IPS DF 4.7 (cell line): ENCODE measurements at regions not wholly inside any gene's neighbourhood (a gene's known extent, or its start where the extent isn't known, plus 50 kb on each side); places are given as distances from the start of the nearest gene placed in this dataset.
"Not testable (repeated sequence)": the region's sequence is repeated elsewhere in the genome, so short reads cannot be mapped to it uniquely, and the experiment has no call there.

Source experiments
- DNase-seq: peaks from one replicate; pipeline ENCODE4 v3.0.0-alpha.2; 2013; ENCODE audit warnings: low spot score; ENCODE audit errors: extremely low read depth

DNA sequence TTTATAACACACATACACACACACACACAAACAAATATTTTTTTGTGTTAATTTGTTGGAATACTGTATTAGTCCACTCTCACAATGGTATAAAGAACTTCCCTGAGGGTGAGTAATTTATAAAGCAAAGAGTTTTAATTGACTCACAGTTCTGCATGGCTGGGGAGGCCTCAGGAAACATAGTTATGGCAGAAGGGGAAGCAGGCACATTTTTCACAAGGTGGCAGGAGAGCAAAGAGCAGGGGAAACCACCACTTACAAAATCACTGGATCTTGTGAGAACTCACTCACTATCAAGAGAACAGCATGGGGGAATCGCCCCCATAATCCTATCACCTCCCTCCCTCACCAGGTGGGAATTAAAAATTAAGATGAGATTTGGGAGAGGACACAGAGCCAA, 205.4 kb upstream of the PTPRD start:
- DNase-seq, result no peak

DNA sequence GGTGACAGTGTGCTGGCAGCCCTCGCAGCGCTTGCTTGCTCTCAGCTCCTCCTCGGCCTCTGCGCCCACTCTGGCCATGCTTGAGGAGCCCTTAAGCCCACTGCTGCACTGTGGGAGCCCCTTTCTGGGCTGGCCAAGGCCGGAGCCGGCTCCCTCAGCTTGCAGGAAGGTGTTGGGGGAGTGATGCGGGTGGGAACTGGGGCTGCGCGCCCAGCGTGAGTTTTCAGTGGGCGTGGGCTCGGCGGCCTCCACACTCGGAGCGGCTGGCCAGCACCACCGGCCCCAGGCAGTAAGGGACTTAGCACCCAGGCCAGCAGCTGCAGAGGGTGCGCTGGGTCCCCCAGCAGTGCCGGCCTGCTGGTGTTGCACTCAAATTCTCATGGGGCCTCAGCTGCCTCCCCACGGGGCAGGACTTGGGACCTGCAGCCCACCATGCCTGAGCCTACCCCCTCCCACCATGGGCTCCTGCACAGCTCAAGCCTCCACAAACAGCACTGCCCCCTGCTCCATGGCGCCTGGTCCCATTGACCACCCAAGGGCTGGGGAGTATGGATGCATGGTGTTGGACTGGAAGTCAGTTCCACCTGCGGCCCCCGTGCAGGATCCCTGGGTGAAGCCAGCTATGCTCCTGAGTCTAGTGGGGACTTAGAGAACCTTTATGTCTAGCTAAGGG, 223.1 kb upstream of the PTPRD start:
- no peak for DNase-seq

DNA sequence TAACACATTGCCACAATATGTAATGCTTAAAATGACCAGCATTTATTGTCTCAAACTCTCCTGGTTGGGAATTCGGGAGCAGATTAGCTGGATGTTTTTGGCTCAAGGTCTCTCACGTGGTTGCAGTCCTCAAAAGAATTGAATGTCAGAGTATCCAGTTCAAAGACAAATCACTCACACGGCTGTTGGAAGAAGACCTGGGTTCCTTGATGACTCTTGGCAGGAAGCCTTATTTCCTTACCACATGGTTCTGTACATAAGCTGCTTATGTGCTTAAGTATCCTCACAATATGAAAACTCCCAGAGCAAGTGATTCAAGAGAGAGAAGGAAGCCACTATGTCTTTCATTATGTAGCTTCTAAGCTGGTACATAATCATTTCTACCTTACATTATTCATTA, 230.3 kb upstream of the PTPRD start:
- no peak for DNase-seq

DNA sequence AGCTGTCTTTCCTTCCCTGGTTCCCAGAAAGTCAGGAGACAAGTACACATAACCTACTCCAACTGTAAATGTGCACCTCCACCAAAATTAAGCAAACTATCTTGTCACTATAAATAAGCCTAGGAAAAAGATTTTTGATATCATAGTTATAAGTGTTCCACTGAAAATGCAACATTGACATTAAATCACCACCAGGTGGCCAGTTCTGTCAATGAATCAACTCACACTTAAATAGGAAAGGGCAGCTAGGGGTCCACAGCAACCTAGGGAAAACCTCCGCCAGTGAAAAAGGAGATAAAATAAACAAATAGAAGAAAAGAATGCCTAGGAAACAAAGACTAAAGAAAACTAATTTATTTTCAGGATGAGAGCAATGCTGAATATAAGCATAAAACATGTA, 243.0 kb upstream of the PTPRD start:
- DNase-seq, result peak; percentile 2

DNA sequence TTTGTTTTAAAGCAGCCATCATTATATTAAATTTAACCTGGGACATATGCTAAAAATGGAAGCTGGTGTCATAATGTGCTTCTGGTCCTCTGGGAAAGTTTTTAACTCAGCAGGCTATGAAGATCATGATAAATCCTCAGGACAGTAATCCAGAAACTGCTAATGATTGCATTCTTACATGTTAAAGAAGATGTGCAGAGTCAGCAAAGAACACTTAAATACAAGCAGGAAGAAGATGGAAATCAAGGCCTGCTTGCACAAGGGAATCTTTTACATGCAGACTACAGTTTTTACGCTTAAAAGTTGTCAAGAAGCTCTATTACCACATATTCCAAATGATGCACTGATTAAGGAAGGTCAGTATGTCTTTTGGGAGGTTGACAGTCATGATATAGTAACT, 246.0 kb upstream of the PTPRD start:
- no peak for DNase-seq

DNA sequence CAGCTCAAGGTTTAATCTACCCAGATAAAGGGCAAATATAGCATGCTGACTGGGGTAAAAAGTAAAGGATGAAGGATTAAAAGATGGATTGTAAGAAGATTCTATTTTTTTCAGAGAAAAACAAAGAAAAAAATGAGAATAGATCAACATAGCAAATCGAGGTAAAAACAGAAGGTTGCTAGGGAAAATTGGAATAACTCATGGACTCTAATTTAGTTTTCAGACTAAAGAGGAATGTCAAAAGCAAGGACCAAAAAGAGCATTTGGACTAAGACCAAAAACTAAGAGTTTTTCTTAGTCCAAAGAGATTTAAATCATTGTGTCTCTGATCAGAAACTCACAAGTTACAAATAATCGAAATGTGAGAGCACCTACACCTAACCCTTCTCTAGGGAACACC, 250.7 kb upstream of the PTPRD start:
- DNase-seq, result no peak

DNA sequence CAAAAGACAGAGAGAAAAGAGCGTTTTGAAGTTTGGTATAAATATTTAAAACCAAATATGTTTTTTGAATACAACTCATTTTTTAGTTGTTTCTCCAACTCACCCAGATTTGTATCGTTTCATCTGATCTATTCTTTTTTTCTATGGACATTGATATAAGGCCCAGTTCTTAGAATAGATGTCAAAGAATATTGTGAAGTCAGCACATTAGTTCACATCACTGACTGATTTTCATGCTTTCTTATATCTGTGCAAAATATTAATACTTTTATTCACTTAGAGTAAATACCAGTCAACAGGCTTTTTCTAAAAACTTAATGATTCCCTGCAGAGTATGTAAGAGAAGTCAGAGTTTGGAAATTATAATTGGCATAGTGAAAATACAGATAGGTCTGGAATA, 254.4 kb upstream of the PTPRD start:
- DNase-seq, result no peak

DNA sequence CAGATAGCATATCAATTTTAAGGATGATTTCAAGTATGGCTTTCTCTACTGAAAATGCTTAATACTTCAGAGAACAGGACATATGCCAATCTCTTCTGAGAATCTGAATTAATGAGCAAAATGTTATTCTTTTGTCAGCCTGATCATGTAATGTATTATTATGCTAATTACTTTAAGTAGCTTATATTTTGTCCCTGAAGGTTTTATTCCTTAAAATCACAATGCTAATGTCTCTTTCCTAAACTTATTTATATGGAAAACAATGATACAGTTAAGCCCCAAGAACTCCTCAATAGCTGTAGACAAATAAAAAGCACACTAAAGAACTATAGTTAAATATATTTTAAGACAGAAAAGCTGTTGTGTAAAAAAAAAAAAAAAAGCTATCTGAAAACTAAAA, 256.9 kb upstream of the PTPRD start:
- DNase-seq, result no peak

DNA sequence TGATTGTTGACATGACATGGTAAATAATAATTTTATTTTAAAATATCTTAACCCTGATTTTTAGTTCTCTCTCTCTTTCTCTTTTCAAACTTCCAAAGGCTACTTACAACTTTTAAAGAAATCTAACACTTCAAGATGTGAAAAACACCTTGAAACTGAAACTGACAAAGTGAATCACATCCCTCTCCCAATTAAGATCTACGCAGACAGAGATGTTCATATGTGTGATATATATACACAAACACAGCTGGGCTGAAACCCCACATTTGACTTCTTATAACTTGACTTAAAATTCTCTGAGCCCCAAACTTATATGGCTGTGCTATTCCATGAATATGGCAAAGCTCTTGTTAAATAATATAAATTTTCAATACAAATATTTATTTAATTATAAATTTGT, 261.2 kb upstream of the PTPRD start:
- DNase-seq, result no peak

DNA sequence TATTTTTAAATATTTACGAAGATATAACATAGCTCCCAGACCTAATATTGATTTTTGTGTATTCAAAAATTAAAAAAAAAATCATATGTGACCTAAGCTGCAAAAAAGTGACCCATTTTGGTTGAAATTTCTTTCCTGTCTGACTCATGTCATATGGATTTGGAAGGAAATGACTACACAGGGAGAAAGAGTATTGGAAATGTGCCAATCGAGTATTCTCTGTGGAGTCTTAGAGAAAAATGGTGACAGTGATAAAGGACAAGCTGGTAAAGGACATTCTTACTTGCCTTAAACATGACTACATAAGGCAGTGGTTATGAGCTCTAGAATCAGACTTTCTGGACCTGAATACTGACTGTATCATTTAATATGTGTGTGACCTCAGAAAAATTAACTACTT, 262.9 kb upstream of the PTPRD start:
- no peak for DNase-seq

DNA sequence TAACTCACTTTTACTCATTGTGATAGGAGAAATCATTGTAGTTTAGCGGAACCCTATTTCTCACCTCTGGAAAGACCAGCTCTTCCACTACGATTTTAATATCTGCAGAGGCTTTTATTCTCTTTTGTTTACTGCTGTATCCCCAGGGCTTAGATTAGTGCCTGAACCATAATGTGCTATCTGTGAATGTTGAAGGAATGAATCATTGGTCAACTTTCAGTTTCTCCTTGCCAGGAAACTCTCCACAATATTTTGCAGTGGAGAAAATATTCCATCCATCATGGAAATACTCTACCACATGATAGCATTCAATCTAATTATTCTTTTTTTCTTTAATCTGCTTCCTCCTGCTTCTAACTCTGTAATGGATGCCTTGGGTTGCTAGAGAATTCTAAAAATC, 263.5 kb upstream of the PTPRD start:
- DNase-seq, result no peak

DNA sequence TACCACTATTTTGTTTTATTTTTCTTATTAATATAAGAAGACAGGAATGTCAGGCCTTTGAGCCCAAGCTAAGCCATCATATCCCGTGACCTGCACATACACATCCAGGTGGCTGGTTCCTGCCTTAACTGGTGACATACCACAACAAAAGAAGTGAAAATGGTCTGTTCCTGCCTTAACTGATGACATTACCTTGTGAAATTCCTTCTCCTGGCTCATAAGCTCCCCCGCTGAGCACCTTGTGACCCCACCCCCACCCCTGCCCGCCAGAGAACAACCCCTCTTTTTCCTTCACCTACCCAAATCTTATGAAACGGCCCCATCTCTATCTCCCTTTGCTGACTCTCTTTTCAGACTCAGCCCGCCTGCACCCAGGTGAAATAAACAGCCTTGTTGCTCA, 277.5 kb upstream of the PTPRD start:
- not testable (repeated sequence) for DNase-seq

DNA sequence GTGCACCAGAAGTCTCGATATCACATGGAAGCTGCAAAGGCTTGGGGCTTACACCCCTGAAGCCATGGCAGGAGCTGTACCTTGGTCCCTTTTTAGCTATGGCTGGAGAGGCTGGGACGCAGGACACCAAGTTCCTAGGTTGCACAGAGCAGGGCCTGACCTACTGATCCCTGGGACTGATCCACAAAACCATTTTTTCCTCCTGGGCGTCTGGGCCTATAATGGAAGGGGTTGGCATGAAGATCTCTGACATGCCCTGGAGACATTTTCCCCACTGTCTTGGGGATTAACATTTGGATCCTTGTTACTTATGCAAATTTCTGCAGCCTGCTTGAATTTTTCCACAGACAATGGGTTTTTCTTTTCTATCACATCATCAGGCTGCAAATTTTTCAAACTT, 286.7 kb upstream of the PTPRD start:
- DNase-seq, result no peak

DNA sequence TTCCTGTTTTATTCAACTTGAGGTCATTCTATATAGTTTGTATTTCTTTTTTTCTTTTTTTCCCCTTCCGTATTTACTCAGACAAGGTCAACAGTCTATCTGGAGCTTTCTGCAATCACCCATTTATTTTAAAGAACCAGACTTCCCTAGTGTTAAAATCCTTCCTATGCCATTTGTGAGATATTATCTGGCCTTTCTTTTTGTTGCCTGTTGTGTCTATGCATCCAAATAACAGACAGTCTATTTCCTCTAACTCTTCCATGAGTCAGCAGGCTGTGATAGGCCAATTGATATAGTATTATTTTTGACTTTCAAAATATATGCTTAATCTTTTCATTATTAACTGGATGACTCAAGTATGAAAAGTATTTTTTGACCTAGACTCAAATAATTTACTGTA, 291.2 kb upstream of the PTPRD start:
- DNase-seq, result no peak

DNA sequence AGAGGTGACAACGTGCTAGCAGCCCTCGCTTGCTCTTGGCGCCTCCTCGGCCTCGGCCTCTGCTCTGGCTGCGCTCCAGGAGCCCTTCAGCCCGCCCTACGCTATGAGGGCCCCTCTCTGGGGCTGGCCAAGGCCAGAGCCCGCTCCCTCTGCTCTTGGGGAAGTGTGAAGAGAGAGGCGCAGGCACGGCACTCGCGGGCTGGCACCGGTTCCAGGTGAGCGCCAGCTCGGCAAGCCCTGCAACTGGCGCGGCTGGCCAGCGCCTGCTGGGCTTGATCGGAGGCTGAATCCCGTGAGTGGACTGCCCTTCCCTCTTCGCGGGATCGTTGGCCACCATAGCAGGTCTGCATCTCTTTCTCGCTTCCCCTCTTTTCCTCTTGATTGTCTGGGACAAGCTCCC, 298.0 kb upstream of the PTPRD start:
- DNase-seq, result no peak

DNA sequence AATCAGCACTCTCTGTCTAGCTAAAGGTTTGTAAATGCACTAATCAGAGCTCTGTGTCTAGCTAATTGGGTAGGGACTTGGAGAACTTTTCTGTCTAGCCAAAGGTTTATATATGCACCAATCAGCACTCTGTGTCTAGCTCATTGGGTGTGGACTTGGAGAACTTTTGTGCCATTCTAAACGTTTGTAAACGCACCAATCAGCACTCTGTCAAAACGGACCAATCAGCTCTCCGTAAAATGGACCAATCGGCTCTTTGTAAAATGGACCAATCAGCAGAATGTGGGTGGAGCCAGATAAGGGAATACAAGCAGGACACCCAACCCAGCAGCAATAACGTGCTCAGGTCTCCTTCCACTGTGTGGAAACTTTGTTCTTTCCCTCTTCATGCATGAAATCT, 298.6 kb upstream of the PTPRD start:
- no peak for DNase-seq

DNA sequence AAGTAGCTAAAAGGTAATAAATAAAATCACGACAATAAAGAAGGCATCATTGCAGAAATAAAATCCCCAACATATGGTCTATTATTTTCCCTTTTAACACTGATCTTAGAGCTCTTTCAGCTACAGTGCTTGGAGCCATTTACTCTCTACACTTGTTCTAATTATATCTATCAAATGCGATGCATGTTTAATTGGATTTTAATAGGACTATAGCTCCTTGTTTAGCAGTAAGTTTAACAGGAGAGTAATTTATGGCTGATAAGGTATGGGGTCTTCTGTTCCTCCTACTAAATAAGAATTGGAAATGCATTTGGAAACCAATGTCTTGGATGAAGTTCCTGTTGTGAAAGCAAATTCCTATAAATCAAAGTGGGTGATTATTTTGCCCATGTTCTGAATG, 304.2 kb upstream of the PTPRD start:
- no peak for DNase-seq

DNA sequence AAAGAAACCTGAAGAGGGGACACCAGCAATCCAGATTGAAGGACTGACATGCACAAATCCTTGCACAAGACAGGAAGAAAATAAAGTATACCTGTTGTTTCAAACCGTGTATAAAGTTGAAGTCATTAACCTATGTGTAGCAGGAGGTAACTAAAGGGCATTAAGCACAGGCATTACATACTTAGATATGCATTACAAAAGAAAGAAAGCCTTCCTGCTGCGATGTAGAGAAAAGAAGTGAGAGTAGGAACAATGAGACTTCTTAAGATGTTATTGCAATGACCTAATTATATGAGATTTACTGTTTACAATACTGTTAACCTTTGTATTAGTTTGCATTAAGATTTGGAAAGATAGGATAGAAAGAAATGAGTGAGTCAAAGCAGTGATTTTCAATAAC, 308.9 kb upstream of the PTPRD start:
- peak; percentile 56 for DNase-seq

DNA sequence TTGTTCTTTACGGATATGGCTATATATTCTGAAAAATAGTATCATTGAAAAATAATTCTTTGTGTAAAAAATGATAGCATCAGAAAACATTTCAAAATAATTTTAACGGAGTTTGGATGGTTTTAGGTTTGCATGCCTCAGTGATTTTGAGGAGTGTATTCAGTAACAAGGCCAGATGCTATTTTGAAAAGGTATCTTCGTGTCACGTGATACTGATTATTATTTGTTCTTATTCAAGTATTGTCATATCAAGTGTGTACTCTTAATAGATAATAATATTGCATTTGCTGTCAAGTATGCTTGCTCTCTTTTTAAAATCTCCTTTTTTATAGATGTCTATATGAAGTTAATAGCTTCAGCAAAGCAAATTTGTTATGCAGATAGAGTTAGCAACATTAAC, 313.1 kb upstream of the PTPRD start:
- DNase-seq, result no peak

DNA sequence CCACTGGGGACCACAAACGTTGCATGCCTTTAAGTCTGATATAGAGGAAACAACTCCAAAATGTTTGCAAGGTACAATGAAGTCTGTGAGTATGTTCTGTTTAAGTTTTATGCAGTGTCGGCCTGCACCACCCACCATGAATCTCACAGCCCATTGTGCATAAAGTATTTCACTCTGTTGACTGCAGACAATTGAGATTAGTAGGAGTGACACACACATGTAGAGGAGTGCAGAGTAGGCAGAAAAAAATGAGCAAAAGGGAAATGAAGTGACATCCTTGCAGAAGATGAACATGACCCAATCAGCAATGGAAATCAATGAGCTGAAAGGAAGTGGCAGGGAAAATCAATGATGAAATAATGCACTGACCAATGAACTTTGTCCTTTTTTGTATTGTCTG, 315.6 kb upstream of the PTPRD start:
- no peak for DNase-seq

DNA sequence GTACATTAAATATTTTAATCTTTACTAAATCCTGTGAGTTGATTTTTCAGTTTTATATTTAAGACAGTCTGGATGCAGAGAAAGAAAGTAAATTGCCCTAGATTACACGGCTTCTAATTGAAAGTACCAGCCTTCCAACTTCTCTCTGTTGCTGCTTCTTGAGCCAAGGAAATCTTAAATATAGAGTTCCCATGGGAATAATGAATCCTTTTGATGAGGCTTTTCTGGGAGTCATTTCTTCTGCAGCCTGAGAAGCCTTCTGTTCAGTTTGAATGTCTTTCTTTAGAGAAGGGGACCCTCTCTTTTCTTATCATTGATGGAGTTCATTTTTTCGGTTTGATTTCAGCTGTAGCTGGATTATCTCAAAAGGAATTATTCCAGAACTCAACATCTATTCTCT, 317.3 kb upstream of the PTPRD start:
- DNase-seq, result no peak

DNA sequence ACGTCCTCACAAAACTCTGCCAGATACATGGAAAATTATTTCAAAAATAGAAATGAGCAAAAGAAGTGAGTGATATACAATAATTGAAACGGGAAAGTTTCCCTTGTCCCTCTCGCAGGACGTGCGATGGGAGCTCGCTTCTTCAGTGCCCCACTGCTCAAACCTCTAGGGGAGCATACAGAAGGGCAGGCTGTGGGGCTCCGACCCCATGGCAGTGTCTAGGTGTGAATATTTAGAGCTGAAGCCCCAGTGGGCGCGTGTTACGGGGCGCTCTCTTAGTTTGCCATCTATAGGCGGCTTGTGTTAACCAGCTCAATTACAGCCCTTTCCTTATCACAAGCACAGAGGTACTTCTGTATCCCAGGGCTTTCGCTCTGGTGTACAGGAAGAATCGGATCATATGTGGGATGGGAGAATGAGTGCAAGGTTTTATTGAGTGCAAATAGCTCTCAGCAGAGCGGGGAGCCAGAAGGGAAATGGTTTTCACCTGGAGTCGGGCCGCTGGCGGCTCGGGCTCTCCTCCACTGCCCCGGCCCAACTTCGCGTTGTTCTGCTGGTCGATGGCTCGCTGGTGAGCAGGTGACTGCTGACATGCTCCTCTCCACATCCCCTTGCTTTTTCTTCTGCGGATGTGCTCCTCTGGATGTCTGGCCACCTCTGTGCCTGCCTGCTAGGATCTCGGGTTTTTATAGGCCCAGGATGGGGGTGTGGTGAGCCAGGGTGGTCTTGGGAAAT, 334.0 kb upstream of the PTPRD start:
- no peak for DNase-seq

DNA sequence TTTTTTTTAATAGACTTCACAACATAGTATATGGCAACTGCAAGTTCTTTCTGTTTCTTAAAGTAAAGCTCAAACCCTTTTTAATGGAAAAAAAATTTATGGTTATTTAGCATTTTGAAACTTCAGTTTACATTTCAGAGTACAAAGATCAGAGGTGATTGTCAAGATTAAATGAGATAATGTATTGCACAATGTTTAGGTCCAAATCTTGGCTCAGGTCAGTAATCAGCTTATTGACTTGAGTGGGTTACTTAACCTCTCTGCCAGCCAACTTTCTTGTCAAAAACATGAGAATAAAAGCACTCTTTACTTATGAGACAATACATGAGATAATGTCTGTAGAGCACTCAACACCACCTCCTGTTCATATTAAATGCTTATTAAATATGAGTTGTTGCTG, 345.1 kb upstream of the PTPRD start:
- no peak for DNase-seq
